Spleen (tissue), 7 donors: ENCODE measurements at regions not wholly inside any gene's neighbourhood (a gene's known extent, or its start where the extent isn't known, plus 50 kb on each side); places are given as distances from the start of the nearest gene placed in this dataset.
"Not testable (repeated sequence)": the region's sequence is repeated elsewhere in the genome, so short reads cannot be mapped to it uniquely, and the experiment has no call there.

Experiments
- POLR2A ChIP-seq, 3 donors: fragments of 450-650 bp; IDR thresholded peaks; one replicate each; pipeline ENCODE4 v1.5.1; 2017; ENCODE audit warnings: antibody characterized with exemption in 3 of 3, mild to moderate bottlenecking in 1 of 3
- TF ChIP-seq, protein P1 (sequence below), 11 experiments: fragments of 200-600 bp in 7 of 11; fragments of 450-650 bp in 4 of 11; sonication (generic) in 4 of 11; IDR thresholded peaks in 8 of 11; conservative IDR thresholded peaks in 3 of 11; 1 replicate in 7 of 11; 2 replicates in 4 of 11; pipeline versions ENCODE4 v1.4.0 to v1.8.0; 2016 to 2021; ENCODE audit warnings: antibody characterized with exemption in 11 of 11, inconsistent platforms in 4 of 11, mild to moderate bottlenecking in 1 of 11
- donor health status: DM: no; HTN: no; CAD: no; lungs with moderate emphysema.
- donor health status: DM: no; HTN: no; CAD: no.
- donor health status: DM: no; HTN: no; CAD: no.

GRCh38 chr14:105645389-105645788, 119.0 kb downstream of the TMEM121 start:
- TF ChIP-seq, protein P1, sequence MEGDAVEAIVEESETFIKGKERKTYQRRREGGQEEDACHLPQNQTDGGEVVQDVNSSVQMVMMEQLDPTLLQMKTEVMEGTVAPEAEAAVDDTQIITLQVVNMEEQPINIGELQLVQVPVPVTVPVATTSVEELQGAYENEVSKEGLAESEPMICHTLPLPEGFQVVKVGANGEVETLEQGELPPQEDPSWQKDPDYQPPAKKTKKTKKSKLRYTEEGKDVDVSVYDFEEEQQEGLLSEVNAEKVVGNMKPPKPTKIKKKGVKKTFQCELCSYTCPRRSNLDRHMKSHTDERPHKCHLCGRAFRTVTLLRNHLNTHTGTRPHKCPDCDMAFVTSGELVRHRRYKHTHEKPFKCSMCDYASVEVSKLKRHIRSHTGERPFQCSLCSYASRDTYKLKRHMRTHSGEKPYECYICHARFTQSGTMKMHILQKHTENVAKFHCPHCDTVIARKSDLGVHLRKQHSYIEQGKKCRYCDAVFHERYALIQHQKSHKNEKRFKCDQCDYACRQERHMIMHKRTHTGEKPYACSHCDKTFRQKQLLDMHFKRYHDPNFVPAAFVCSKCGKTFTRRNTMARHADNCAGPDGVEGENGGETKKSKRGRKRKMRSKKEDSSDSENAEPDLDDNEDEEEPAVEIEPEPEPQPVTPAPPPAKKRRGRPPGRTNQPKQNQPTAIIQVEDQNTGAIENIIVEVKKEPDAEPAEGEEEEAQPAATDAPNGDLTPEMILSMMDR (IDR thresholded peaks at IDR 0.05 in 8 of 11, conservative IDR thresholded peaks at IDR 0.05 in 3 of 11) = not testable (repeated sequence)
- TF ChIP-seq POLR2A (IDR thresholded peaks at IDR 0.05) = not testable (repeated sequence)
